Tongue (tissue), 1 donor: ENCODE measurements at regions not wholly inside any gene's neighbourhood (a gene's known extent, or its start where the extent isn't known, plus 50 kb on each side); places are given as distances from the start of the nearest gene placed in this dataset.
"Not testable (repeated sequence)": the region's sequence is repeated elsewhere in the genome, so short reads cannot be mapped to it uniquely, and the experiment has no call there.

ENCODE experiments used
- DNase-seq: peaks from one replicate; pipeline ENCODE4 v3.0.0-alpha.2; 2015

- no peak for DNase-seq
These were observed 373.7 kb upstream of the NECTIN3 start for GRCh38 chr3:110697961-110698360.

- DNase-seq, result not testable (repeated sequence)
These were observed 367.3 kb upstream of the NECTIN3 start for GRCh38 chr3:110704332-110704731.

DNA sequence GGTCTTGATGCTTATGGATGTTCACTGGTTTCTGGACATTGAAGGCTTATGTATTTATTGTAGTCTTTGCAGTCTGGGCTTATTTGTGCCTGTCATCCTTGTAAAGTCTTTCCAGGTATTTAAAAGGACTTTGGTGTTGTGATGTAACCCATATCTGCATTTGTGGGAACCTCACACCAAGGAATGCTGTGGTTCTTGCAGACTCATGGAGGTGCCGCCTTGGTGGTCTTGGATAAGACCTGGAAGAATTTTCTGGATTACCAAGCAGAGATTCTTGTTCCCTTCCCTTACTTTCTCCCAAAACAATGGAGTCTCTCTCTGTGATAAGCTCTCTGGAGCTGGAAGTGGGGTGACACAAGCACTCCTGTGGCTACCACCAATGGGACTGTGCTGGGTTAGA is 363.5 kb upstream of the NECTIN3 start:
- DNase-seq, result no peak

GRCh38 chr3:110710156-110710555 is 361.5 kb upstream of the NECTIN3 start:
- DNase-seq, result no peak

GRCh38 chr3:110710603-110711002 is 361.0 kb upstream of the NECTIN3 start:
- no peak for DNase-seq

DNA sequence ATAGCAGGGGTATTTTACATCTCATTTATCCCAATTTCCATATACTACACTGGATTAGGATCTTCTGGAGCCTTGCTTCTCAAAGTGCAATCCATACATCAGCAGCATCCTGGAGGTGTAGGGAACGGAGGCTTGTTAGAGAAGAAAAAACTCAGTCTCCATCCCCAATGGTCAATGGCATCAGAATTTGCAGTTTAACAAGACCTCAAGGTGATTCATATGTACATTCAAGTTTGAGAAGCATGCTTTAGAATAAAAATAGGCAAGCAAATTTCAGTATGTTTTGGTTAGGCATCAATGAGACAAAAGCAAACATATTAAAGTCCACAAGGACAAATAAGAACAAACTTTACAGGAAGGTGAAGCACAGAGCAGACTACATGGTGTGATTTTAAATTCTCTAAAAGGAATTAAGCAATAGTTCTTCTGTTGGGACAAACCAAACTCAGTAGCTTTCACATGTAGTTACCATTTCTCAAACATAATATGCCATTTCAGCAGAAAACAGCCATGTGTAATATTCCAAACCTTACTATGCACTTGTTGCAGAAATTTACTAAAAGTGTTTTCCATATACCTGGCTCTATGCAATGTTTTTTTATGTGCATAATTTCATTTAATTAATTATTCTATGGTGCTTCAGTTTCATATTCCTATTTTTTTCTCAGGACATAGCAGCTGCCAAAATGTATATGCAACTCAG is 360.3 kb upstream of the NECTIN3 start:
- no peak for DNase-seq

DNA sequence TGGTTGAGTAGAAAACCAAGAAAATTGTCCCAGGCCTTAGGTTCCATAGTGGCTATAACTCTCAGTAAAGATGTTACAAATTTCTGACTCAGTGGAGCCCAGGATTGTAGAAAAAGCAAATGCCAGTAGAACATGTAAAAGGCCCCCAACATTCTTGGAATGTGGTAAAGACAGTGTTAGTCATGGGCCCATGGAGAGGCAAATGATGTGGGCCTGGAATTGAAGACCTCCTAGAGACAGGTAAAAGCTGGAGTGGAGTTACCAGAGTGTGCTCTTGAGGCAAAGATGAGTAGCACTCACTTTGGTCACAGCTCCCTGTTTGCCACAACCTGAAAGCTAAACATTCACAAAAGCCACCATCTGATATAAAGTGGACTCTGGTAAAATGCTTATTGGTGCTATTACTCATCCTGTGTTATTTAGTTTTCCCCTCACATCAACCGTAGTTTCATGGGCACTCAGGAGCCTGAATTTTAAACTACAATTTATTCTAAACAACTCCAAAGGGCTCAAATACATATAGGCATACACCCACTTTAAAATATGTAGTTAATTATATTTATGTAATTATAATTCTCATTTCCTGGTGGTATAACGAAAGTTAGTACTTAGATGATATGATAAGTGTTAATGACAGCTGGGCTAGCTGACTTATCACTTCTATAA is 359.6 kb upstream of the NECTIN3 start:
- no peak for DNase-seq

DNA sequence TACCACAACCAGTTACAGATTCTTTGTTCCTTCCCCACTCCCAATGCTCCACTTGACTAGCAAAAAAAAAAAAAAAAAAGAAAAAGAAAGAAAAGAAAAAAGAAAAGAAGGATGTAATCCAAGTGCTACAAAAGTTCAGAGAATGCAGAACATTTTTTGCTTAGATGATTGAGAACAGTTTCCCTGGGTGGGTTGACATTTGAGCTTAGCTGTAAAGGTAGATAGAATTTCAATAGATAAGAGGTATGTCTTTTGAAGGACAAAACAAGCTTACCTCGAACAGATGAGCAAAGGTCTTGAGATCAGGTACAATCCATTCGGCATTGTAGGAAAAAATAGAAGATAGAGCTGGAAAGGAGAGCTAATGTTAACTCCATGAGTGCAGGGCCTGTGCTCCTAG is 344.6 kb upstream of the NECTIN3 start:
- no peak for DNase-seq

GRCh38 chr3:110731148-110731547 is 340.5 kb upstream of the NECTIN3 start:
- DNase-seq, result no peak

DNA sequence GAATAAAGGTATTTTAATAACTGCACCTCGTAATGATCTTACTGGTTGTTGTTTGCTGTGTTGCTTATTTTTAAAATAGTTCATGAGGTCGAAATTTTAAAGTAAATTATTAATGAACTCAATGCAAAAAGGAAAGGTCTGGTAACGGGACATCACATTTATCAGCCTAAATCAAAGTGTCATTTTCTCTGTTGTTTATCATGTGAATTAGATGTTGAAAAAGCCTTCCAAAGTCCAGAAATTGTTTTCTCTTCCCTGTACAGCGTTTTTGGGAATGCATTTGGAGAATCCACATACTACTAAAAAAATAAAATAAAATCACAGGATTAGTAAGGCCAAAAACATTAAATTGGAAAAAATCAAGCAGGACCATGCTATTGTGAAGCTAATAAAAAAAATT is 339.2 kb upstream of the NECTIN3 start:
- DNase-seq, result no peak

DNA sequence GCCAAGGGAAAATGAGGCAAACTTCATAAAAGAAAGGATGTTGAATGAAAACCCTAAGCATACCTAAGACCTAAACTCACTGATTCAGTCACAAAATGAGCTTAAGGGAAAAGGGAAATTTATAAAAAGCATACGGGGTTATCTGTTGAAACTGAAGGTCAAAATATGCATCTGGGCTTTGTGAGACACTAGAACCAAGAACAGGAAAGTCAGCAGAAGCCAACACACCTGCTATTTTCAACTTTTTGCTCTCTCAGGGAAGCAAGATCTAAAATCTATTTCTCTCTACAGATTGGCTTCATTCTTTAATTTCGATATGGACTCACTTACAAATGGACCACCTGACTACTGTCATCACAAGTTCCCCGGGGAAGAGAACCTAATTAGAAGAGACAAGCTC is 338.6 kb upstream of the NECTIN3 start:
- DNase-seq, result no peak

GRCh38 chr3:110734524-110734923 is 337.1 kb upstream of the NECTIN3 start:
- DNase-seq, result no peak

GRCh38 chr3:110736332-110736731 is 335.3 kb upstream of the NECTIN3 start:
- no peak for DNase-seq

DNA sequence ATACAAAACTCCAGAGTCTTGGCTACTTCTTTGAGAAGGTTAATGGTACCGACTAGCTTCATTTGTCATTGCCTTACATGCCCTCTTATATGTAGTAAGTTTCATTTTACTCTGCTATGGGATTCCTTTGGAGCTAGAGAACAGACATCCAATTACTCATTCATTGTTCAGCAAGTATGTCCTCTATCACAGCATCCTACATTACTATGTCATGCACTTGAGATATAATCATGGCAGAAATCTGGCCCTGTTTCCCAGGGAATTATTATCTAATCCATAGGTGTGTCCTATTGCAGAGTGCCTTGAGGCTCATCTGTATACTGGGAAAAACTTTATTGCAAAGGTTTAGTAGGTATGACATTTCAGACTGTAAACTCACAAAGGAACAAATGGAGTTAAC is 333.1 kb upstream of the NECTIN3 start:
- DNase-seq, result no peak

DNA sequence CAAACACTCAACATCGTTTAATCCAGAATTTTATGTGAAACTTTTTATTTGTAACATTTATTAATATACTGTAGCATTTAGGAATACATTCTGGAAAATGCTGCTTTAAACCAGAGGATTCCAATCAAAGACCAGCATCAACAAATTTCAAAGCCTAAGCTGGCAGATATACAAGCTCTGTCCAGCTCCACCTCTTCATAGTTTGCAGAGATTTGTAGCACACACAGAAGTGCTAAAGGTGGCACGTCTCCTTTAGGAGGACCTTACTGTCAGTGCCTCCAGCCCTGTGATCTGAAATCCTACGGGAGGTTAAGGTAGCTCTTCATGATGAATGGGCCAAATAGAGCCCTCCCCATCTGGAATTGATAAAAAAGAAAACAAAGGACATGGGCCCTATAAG is 329.7 kb upstream of the NECTIN3 start:
- DNase-seq, result no peak

- DNase-seq, result no peak
These were observed 328.4 kb upstream of the NECTIN3 start for GRCh38 chr3:110743202-110743601.

DNA sequence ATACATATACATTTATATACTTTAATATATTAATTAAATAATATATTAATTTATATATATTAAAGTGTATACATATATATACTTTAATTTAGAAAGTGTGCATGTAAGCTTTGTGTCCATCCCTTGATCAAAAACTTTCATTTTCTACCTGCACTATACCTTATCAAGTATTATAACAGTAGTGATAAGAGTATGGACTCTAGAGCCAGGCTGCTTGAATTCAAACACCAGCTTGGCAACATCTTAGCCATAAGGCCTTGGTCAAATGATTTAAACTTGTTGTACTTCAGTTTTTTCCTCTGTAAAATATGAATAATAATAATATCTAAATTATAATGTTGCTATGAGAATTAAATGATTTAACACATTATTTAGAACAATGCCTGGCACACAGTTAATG is 327.6 kb upstream of the NECTIN3 start:
- no peak for DNase-seq

GRCh38 chr3:110744723-110745122 is 326.9 kb upstream of the NECTIN3 start:
- DNase-seq, result no peak

DNA sequence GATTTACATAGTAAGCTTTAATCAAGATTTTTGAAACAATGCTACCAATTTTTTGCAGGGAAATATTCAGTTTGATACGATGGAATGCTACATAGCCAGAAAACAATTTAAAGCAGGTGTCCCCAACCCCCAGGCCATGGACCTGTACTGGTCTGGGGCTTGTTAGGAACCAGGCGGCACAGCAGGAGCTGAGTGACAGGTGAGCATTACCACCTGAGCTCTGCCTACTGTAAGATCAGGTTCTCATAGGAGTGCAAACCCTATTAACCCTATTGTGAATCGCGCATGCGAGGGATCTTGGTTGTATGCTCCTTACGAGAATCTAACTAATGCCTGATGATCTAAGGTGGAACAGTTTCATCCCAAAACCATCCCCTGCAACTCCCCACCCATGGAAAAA is 322.6 kb upstream of the NECTIN3 start:
- DNase-seq, result no peak

DNA sequence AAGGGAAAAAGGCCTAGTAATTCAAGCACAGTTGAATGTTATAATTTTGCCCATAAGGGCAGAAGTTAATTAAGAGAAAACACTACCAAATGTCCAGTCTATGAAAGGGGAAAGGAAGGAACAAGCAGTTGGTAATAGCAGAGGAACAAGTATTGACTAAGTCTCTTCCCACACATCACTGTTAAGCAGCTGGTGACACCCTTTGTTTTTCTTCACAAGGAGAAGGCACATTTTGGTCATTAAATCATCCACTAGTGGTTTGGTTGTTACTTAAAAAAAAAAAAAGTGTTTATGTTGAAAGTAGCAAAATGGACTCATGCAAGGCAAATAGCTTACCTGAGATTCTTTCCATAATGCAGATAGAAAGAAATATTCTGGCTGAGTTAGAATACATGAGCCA is 321.4 kb upstream of the NECTIN3 start:
- DNase-seq, result no peak

DNA sequence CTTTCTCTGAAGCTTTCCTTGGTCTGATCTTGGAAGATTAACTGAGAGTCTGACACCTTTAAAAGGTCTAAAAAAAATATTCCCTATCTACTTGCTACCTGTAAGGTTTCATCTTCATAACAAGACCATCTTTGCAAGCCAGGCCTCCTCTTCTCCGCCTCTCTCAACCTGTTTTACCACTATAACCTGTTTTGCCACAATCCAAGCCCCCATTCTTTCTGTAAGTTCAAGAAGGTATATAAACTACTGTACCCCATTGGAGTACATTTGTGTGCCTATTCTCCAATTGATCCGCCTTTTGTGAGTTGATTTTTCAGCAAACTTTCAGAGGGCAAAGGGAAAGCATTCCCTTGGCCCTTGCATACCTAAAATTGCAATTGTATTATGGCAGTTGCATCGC is 319.3 kb upstream of the NECTIN3 start:
- peak; percentile 26 for DNase-seq

DNA sequence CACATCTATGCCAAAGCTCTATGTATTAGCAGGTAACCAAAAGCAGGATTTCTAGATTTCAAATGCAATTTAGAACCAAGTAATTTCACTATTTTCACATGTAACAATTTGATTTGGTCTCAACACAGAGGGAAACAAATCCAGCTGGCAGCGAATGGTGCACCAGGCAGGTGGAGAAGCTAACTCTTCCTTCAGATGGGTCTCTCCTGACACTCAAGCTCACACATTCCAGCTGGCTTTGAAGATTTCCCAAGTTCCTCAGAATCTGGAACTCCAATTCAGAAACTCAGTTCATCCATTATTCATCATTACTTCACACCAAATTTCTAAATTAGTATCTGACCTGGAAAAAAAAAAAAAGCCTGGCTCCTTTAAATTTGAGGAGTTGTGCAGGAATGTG is 318.1 kb upstream of the NECTIN3 start:
- DNase-seq, result no peak

DNA sequence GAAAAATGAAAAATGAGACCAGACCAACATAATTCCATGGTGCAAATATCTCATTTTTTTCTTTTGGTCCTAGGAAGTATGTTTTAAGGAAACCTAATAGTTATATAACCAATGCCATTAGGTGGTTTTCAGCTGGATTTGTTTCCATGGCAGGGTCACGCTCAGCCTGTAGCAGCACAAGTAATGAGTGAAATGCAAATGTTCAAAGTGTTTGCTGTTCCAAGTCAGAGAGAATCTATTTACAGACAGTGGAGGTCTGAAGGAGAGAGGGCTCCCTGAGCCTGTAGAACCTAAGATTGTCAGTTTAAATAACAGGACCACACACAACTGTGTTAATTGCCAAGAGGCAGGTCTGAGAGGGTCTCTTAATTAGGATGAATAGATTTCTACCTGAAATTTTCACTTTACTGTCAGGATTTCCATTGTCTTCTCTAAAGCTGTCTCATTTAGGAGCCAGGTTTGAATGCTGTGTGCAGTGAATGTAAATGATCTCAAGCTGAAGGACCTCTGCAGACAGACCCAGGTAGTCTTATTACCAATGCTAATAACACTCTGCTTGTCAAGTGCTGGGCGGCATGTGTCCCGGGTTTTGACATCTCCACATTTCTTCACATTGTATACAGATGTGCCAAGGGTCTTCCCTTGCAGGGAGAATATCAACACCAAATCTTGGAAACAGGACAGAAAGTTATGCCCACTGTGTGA is 317.3 kb upstream of the NECTIN3 start:
- DNase-seq, result peak; percentile 46

- DNase-seq, result peak; percentile 27
These were observed 316.3 kb upstream of the NECTIN3 start for GRCh38 chr3:110755345-110755744.
